ENCODE measurements at regions not wholly inside any gene's neighbourhood (a gene's known extent, or its start where the extent isn't known, plus 50 kb on each side); places are given as distances from the start of the nearest gene placed in this dataset.

- no peak for TF ChIP-seq CTCF (IDR thresholded peaks at IDR 0.05)
- no peak for TF ChIP-seq POLR2A (IDR thresholded peaks at IDR 0.05)
Measured at GRCh38 chr5:171640480-171640879, 145.1 kb upstream of the SMIM23 start.

Data from body of pancreas (tissue), 4 donors.